OCI-LY3 (cell line): ENCODE measurements at regions not wholly inside any gene's neighbourhood (a gene's known extent, or its start where the extent isn't known, plus 50 kb on each side); places are given as distances from the start of the nearest gene placed in this dataset.

Source experiments
- H2AFZ ChIP-seq: fragments of 200-600, 300-600 bp; shearing (Covaris generic); 2 replicates; pipeline ENCODE4 v1.6.0; 2014; ENCODE audit warnings: antibody characterized with exemption, low read depth, low read length
- H3K27ac ChIP-seq: fragments of 200-600, 300-600 bp; sonication (generic); 2 replicates; pipeline ENCODE4 v1.5.1; 2014; ENCODE audit warnings: mild to moderate bottlenecking, low read length, moderate library complexity, mixed read lengths
- H3K27me3 ChIP-seq: fragments of 200-600, 300-600 bp; sonication (generic); 2 replicates; pipeline ENCODE4 v1.6.1; 2014; ENCODE audit warnings: low read depth, low read length, mixed read lengths
- H3K36me3 ChIP-seq: fragments of 200-600, 300-600 bp; sonication (generic); replicated peaks from 2 replicates; pipeline ENCODE3; 2014; ENCODE audit warnings: low read depth, low read length, mixed read lengths
- H3K4me1 ChIP-seq: fragments of 300-600, 200-600 bp; sonication (generic); 2 replicates; pipeline ENCODE4 v1.6.1; 2014; ENCODE audit warnings: low read length, mixed read lengths
- H3K4me2 ChIP-seq: fragments of 200-600, 300-600 bp; sonication (generic); 2 replicates; pipeline ENCODE4 v1.6.1; 2014; ENCODE audit warnings: low read length, mixed read lengths
- H3K4me3 ChIP-seq: fragments of 300-600, 200-600 bp; sonication (generic); 2 replicates; pipeline ENCODE4 v1.5.1; 2014; ENCODE audit warnings: antibody characterized with exemption, mild to moderate bottlenecking, low read length, moderate library complexity
- H3K79me2 ChIP-seq: fragments of 300-600, 200-600 bp; shearing (Covaris generic); 2 replicates; pipeline ENCODE4 v1.6.1; 2014; ENCODE audit warnings: mild to moderate bottlenecking, low read length, mixed read lengths
- H3K9ac ChIP-seq: fragments of 300-600, 200-600 bp; shearing (Covaris generic); 2 replicates; pipeline ENCODE4 v1.6.0; 2014; ENCODE audit warnings: mild to moderate bottlenecking, low read length, moderate library complexity
- H3K9me3 ChIP-seq: fragments of 200-600, 300-600 bp; shearing (Covaris generic); 2 replicates; pipeline ENCODE4 v1.6.1; 2014; ENCODE audit warnings: low read length, mixed read lengths; ENCODE audit not compliant: insufficient read depth
- H4K20me1 ChIP-seq: fragments of 200-600, 300-600 bp; sonication (generic); 2 replicates; pipeline ENCODE4 v1.6.1; 2016; ENCODE audit warnings: low read length, mixed read lengths; ENCODE audit not compliant: insufficient read depth
- CTCF ChIP-seq: fragments of 200-600, 300-600 bp; sonication (generic); IDR thresholded peaks from 2 replicates; pipeline ENCODE4 v1.5.1; 2014; ENCODE audit warnings: antibody characterized with exemption, low read length, low read depth
- EZH2phosphoT487 ChIP-seq: fragments of 200-600 bp; shearing (Covaris generic); IDR thresholded peaks from 2 replicates; pipeline ENCODE4 v1.6.1; 2018; ENCODE audit warnings: antibody characterized with exemption, mixed run types, low read depth

- Histone ChIP-seq H3K9me3 (no peaks in the 10 kb centered on the region), H3K27me3 (no peaks in the 10 kb centered on the region), H2AFZ (no peak overlapping the region), H3K4me3 (no peak overlapping the region), H3K4me2 (no peak overlapping the region), H4K20me1 (no peaks in the 10 kb centered on the region), H3K27ac (no peak overlapping the region), H3K4me1 (no peaks in the 10 kb centered on the region), H3K36me3 (no peaks in the 10 kb centered on the region), H3K79me2 (no peaks in the 10 kb centered on the region), H3K9ac (no peak overlapping the region)
- TF ChIP-seq EZH2phosphoT487: no peak
- TF ChIP-seq CTCF: no peak
These were observed 114.4 kb upstream of the IRX6 start for GRCh38 chr16:55209626-55210025.

GRCh38 chr16:55212791-55213190, 111.2 kb upstream of the IRX6 start:
- Histone ChIP-seq H3K9ac (no peak overlapping the region), H3K27ac (no peak overlapping the region), H4K20me1 (no peaks in the 10 kb centered on the region), H3K9me3 (no peaks in the 10 kb centered on the region), H3K79me2 (no peaks in the 10 kb centered on the region), H3K36me3 (no peaks in the 10 kb centered on the region), H3K4me3 (no peak overlapping the region), H3K4me2 (no peak overlapping the region), H3K4me1 (no peaks in the 10 kb centered on the region), H3K27me3 (0 out of 2 replicates have a peak, but pooled peaks cover 2% of the 10 kb centered on the region), H2AFZ (no peak overlapping the region)
- TF ChIP-seq CTCF (no peak), EZH2phosphoT487 (no peak)

- Histone ChIP-seq H3K9ac (no peak overlapping the region), H3K79me2 (no peaks in the 10 kb centered on the region), H3K27ac (no peak overlapping the region), H3K4me1 (no peaks in the 10 kb centered on the region), H2AFZ (no peak overlapping the region), H3K27me3 (0 out of 2 replicates have a peak, but pooled peaks cover 2% of the 10 kb centered on the region), H3K4me3 (no peak overlapping the region), H3K36me3 (no peaks in the 10 kb centered on the region), H3K9me3 (no peaks in the 10 kb centered on the region), H4K20me1 (no peaks in the 10 kb centered on the region), H3K4me2 (no peak overlapping the region)
- no peak for TF ChIP-seq CTCF
- TF ChIP-seq EZH2phosphoT487: no peak
These were observed 109.6 kb upstream of the IRX6 start for GRCh38 chr16:55214412-55214811.

GRCh38 chr16:55214974-55215494, 109.0 kb upstream of the IRX6 start:
- H3K79me2 ChIP-seq: no peaks in the 10 kb centered on the region
- 0 out of 2 replicates have a peak, but pooled peaks cover 2% of the 10 kb centered on the region for H3K27me3 ChIP-seq
- no peaks in the 10 kb centered on the region for H3K9me3 ChIP-seq
- no peak overlapping the region for H3K4me2 ChIP-seq
- H3K9ac ChIP-seq: no peak overlapping the region
- no peak overlapping the region for H2AFZ ChIP-seq
- no peaks in the 10 kb centered on the region for H3K36me3 ChIP-seq
- H3K4me3 ChIP-seq: no peak overlapping the region
- no peaks in the 10 kb centered on the region for H3K4me1 ChIP-seq
- TF ChIP-seq CTCF: no peak
- TF ChIP-seq EZH2phosphoT487: no peak
- no peak overlapping the region for H3K27ac ChIP-seq
- no peaks in the 10 kb centered on the region for H4K20me1 ChIP-seq
